Myocyte (in vitro differentiated cells): ENCODE measurements at regions not wholly inside any gene's neighbourhood (a gene's known extent, or its start where the extent isn't known, plus 50 kb on each side); places are given as distances from the start of the nearest gene placed in this dataset.
"Not testable (repeated sequence)": the region's sequence is repeated elsewhere in the genome, so short reads cannot be mapped to it uniquely, and the experiment has no call there.

Experiments used
- DNase-seq: peaks from one replicate; pipeline ENCODE4 v3.0.0-alpha.2; 2012; ENCODE audit warnings: low read depth

GRCh38 chr3:147333098-147333497 lies 73.2 kb downstream of the ZIC4 start:
- DNase-seq: no peak

GRCh38 chr3:147328711-147329110 lies 77.6 kb downstream of the ZIC4 start:
- DNase-seq: no peak

GRCh38 chr3:147324356-147324755 lies 82.0 kb downstream of the ZIC4 start:
- no peak for DNase-seq

- peak; percentile 53 for DNase-seq
Measured at GRCh38 chr3:147318900-147319299, 87.4 kb downstream of the ZIC4 start.

- DNase-seq: not testable (repeated sequence)
Measured at GRCh38 chr3:147317080-147317479, 89.3 kb downstream of the ZIC4 start.

- peak; percentile 33 for DNase-seq
Measured at GRCh38 chr3:147313513-147313912, 92.8 kb downstream of the ZIC4 start.

GRCh38 chr3:147312786-147313280 lies 93.5 kb downstream of the ZIC4 start:
- no peak for DNase-seq

GRCh38 chr3:147311716-147312115 lies 94.6 kb downstream of the ZIC4 start:
- peak; percentile 78 for DNase-seq

- DNase-seq: no peak
Measured at GRCh38 chr3:147305533-147306250, 100.7 kb downstream of the ZIC4 start.

GRCh38 chr3:147304756-147305155 lies 101.6 kb downstream of the ZIC4 start:
- DNase-seq: no peak

- DNase-seq: no peak
Measured at GRCh38 chr3:147301781-147302180, 104.6 kb downstream of the ZIC4 start.

- DNase-seq: no peak
Measured at GRCh38 chr3:147299656-147300055, 106.7 kb downstream of the ZIC4 start.

GRCh38 chr3:147298511-147298982 lies 107.8 kb downstream of the ZIC4 start:
- DNase-seq: peak; percentile 73

GRCh38 chr3:147297761-147298350 lies 108.5 kb downstream of the ZIC4 start:
- DNase-seq: no peak

GRCh38 chr3:147287370-147287769 lies 119.0 kb downstream of the ZIC4 start:
- not testable (repeated sequence) for DNase-seq

GRCh38 chr3:147269907-147270306 lies 136.4 kb downstream of the ZIC4 start:
- no peak for DNase-seq

- DNase-seq: peak; percentile 8
Measured at GRCh38 chr3:147267434-147267833, 138.9 kb downstream of the ZIC4 start.

- DNase-seq: no peak
Measured at GRCh38 chr3:147257944-147258343, 148.4 kb downstream of the ZIC4 start.

GRCh38 chr3:147256739-147257138 lies 149.6 kb downstream of the ZIC4 start:
- DNase-seq: no peak

- no peak for DNase-seq
Measured at GRCh38 chr3:147246906-147247305, 159.4 kb downstream of the ZIC4 start.

- DNase-seq: not testable (repeated sequence)
Measured at GRCh38 chr3:147245638-147246037, 160.7 kb downstream of the ZIC4 start.

GRCh38 chr3:147245022-147245421 lies 161.3 kb downstream of the ZIC4 start:
- DNase-seq: not testable (repeated sequence)

- DNase-seq: no peak
Measured at GRCh38 chr3:147244397-147244796, 161.9 kb downstream of the ZIC4 start.
